ENCODE measurements at regions not wholly inside any gene's neighbourhood (a gene's known extent, or its start where the extent isn't known, plus 50 kb on each side); places are given as distances from the start of the nearest gene placed in this dataset.

- Histone ChIP-seq H3F3A (ENCODE audit: insufficient read depth, low read length) (no peaks in the 10 kb centered on the region), H2AFZ (ENCODE audit: low read length) (no peak overlapping the region), H3K9ac (ENCODE audit: low read length) (no peak overlapping the region), H3K27ac (ENCODE audit: low read depth, low read length, poor library complexity, severe bottlenecking) (no peak overlapping the region), H3K9me2 (ENCODE audit: low read depth, low read length) (no peaks in the 10 kb centered on the region), H3K27me3 (ENCODE audit: insufficient read depth, low read length) (peaks cover 3% of the 10 kb centered on the region; the same call in 1 of the 2 replicates), H3K36me3 (ENCODE audit: insufficient read depth, low read length) (no peaks in the 10 kb centered on the region), H3K4me2 (ENCODE audit: low read length) (no peak overlapping the region), H3K4me1 (ENCODE audit: insufficient read depth, low read length, severe bottlenecking) (no peaks in the 10 kb centered on the region), H3K9me3 (ENCODE audit: low read length) (no peaks in the 10 kb centered on the region), H3K4me3 (ENCODE audit: low read depth, low read length, poor library complexity, severe bottlenecking) (no peak overlapping the region), H3K79me2 (ENCODE audit: insufficient read depth, low read length) (no peaks in the 10 kb centered on the region), H4K20me1 (ENCODE audit: insufficient read depth, low read length) (no peaks in the 10 kb centered on the region)
- TF ChIP-seq EZH2 (IDR thresholded peaks at IDR 0.05; ENCODE audit: borderline replicate concordance, low read length) = no peak
- TF ChIP-seq CTCF (IDR thresholded peaks at IDR 0.05; ENCODE audit: low read length) = no peak
Measured at GRCh38 chr16:13612623-13613022, 307.3 kb upstream of the ERCC4 start.

DNA sequence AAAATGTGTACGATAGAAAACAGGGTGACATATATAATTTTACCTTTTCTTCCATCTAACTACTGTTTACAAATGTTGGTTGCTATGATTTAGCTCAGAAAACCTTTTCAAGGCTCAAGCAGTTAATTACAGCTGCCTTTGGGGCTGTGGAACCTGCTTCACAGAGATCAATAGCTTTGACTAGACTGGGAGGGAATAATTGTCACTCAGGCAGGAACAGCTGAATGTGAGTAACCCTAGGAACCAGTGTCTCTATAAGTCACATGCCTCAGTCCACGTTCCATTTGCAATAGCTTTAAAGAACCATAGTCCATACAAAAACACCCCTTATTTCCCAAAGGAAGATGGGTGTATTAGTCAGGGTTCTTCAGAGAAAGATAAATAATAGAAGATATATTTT, 306.8 kb upstream of the ERCC4 start:
- Histone ChIP-seq H3K4me2 (ENCODE audit: low read length) (no peak overlapping the region), H3K9me3 (ENCODE audit: low read length) (no peaks in the 10 kb centered on the region), H3K4me3 (ENCODE audit: low read depth, low read length, poor library complexity, severe bottlenecking) (no peak overlapping the region), H3K27ac (ENCODE audit: low read depth, low read length, poor library complexity, severe bottlenecking) (no peak overlapping the region), H3F3A (ENCODE audit: insufficient read depth, low read length) (no peaks in the 10 kb centered on the region), H3K27me3 (ENCODE audit: insufficient read depth, low read length) (peaks cover 3% of the 10 kb centered on the region; the same call in 1 of the 2 replicates), H3K4me1 (ENCODE audit: insufficient read depth, low read length, severe bottlenecking) (no peaks in the 10 kb centered on the region), H4K20me1 (ENCODE audit: insufficient read depth, low read length) (no peaks in the 10 kb centered on the region), H3K79me2 (ENCODE audit: insufficient read depth, low read length) (no peaks in the 10 kb centered on the region), H3K9me2 (ENCODE audit: low read depth, low read length) (no peaks in the 10 kb centered on the region), H3K36me3 (ENCODE audit: insufficient read depth, low read length) (no peaks in the 10 kb centered on the region), H2AFZ (ENCODE audit: low read length) (no peak overlapping the region), H3K9ac (ENCODE audit: low read length) (no peak overlapping the region)
- TF ChIP-seq EZH2 (IDR thresholded peaks at IDR 0.05; ENCODE audit: borderline replicate concordance, low read length) (no peak), CTCF (IDR thresholded peaks at IDR 0.05; ENCODE audit: low read length) (no peak)

- H3K9me3 ChIP-seq (ENCODE audit: low read length) = no peaks in the 10 kb centered on the region
- no peak overlapping the region for H3K4me2 ChIP-seq (ENCODE audit: low read length)
- H3K27me3 ChIP-seq (ENCODE audit: insufficient read depth, low read length) = 0 out of 2 replicates have a peak, but pooled peaks cover 4% of the 10 kb centered on the region
- no peaks in the 10 kb centered on the region for H3K79me2 ChIP-seq (ENCODE audit: insufficient read depth, low read length)
- H3K27ac ChIP-seq (ENCODE audit: low read depth, low read length, poor library complexity, severe bottlenecking) = no peak overlapping the region
- TF ChIP-seq EZH2 (IDR thresholded peaks at IDR 0.05; ENCODE audit: borderline replicate concordance, low read length) (no peak), CTCF (IDR thresholded peaks at IDR 0.05; ENCODE audit: low read length) (no peak)
- no peaks in the 10 kb centered on the region for H3K36me3 ChIP-seq (ENCODE audit: insufficient read depth, low read length)
- H3F3A ChIP-seq (ENCODE audit: insufficient read depth, low read length) = no peaks in the 10 kb centered on the region
- H3K4me1 ChIP-seq (ENCODE audit: insufficient read depth, low read length, severe bottlenecking) = no peaks in the 10 kb centered on the region
- no peak overlapping the region for H3K4me3 ChIP-seq (ENCODE audit: low read depth, low read length, poor library complexity, severe bottlenecking)
- H2AFZ ChIP-seq (ENCODE audit: low read length) = no peak overlapping the region
- H4K20me1 ChIP-seq (ENCODE audit: insufficient read depth, low read length) = no peaks in the 10 kb centered on the region
- no peak overlapping the region for H3K9ac ChIP-seq (ENCODE audit: low read length)
- H3K9me2 ChIP-seq (ENCODE audit: low read depth, low read length) = no peaks in the 10 kb centered on the region
Measured at GRCh38 chr16:13621639-13622038, 298.3 kb upstream of the ERCC4 start.
